ENCODE measurements at regions not wholly inside any gene's neighbourhood (a gene's known extent, or its start where the extent isn't known, plus 50 kb on each side); places are given as distances from the start of the nearest gene placed in this dataset.

GRCh38 chr18:11516751-11517503 lies 92.5 kb upstream of the SLC35G4 start:
- Mint-ChIP-seq H3K9me3 (no peaks in the 10 kb centered on the region), H3K27me3 (ENCODE audit: low read depth, poor library complexity) (peaks cover 12% of the 10 kb centered on the region), H3K4me1 (peaks cover 8% of the 10 kb centered on the region), H3K27ac (no peak overlapping the region), H3K36me3 (ENCODE audit: low read depth) (no peaks in the 10 kb centered on the region), H3K4me3 (no peak overlapping the region)
- no peak for TF ChIP-seq CTCF (IDR thresholded peaks at IDR 0.05)
- DNase-seq, result no peak

- H3K27me3 Mint-ChIP-seq (ENCODE audit: low read depth, poor library complexity), result peaks cover 8% of the 10 kb centered on the region
- no peak overlapping the region for H3K4me3 Mint-ChIP-seq
These were observed 95.1 kb upstream of the SLC35G4 start for GRCh38 chr18:11514267-11514666.

GRCh38 chr18:11512096-11513025 lies 97.0 kb upstream of the SLC35G4 start:
- no peak for TF ChIP-seq CTCF (IDR thresholded peaks at IDR 0.05)
- H3K27ac Mint-ChIP-seq, result no peak overlapping the region
- no peak overlapping the region for H3K4me3 Mint-ChIP-seq
- H3K4me1 Mint-ChIP-seq, result peaks cover 8% of the 10 kb centered on the region
- no peak for DNase-seq
- no peaks in the 10 kb centered on the region for H3K27me3 Mint-ChIP-seq (ENCODE audit: low read depth, poor library complexity)
- no peaks in the 10 kb centered on the region for H3K36me3 Mint-ChIP-seq (ENCODE audit: low read depth)
- no peaks in the 10 kb centered on the region for H3K9me3 Mint-ChIP-seq

More at GRCh38 chr18:11514267-11514666, 95.1 kb upstream of the SLC35G4 start:
- DNase-seq, result no peak
- Mint-ChIP-seq H3K27ac (no peak overlapping the region), H3K36me3 (ENCODE audit: low read depth) (no peaks in the 10 kb centered on the region), H3K9me3 (no peaks in the 10 kb centered on the region), H3K4me1 (peaks cover 8% of the 10 kb centered on the region)
- TF ChIP-seq CTCF (IDR thresholded peaks at IDR 0.05), result no peak

DNA sequence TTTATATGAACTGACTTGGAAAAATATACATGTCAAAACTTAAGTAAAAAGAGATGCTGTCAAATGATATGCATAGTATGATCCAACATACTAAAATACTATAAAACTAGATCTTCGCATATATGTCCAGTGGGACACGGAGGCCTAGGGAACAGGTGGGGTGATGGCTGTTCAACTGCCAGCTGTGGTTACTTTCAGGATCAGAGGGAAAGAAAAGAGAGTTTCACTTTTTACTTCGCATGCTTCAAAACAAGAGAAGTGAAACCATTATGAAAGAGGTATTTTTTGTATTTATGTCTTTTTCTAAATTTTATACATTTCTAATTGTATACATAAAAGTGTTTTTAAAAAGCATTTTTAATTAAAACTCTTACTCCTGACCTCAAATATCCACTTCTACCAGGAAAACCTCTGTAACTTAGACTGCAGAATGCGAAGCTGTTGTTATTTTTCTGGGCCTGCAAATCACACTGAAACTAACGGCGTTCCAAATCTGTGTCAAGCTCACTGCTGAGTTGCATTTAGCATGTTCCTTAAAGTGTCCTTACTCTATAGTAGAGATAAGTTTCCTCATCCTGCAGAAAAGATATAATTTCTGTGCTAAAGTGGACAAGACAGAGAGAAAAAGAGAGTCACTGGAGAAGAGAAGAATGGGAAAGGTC lies 97.8 kb upstream of the SLC35G4 start:
- no peak for DNase-seq
- H3K27ac Mint-ChIP-seq, result no peak overlapping the region
- no peak overlapping the region for H3K4me3 Mint-ChIP-seq
- H3K4me1 Mint-ChIP-seq, result peaks cover 8% of the 10 kb centered on the region
- no peaks in the 10 kb centered on the region for H3K36me3 Mint-ChIP-seq (ENCODE audit: low read depth)
- TF ChIP-seq CTCF (IDR thresholded peaks at IDR 0.05), result no peak
- no peaks in the 10 kb centered on the region for H3K27me3 Mint-ChIP-seq (ENCODE audit: low read depth, poor library complexity)
- H3K9me3 Mint-ChIP-seq, result no peaks in the 10 kb centered on the region

- Mint-ChIP-seq H3K4me3 (no peak overlapping the region), H3K36me3 (ENCODE audit: low read depth) (no peaks in the 10 kb centered on the region), H3K4me1 (no peaks in the 10 kb centered on the region), H3K27me3 (ENCODE audit: low read depth, poor library complexity) (no peaks in the 10 kb centered on the region), H3K27ac (no peak overlapping the region), H3K9me3 (no peaks in the 10 kb centered on the region)
- DNase-seq, result no peak
- no peak for TF ChIP-seq CTCF (IDR thresholded peaks at IDR 0.05)
These were observed 102.5 kb upstream of the SLC35G4 start for GRCh38 chr18:11506856-11507255.
